Erythroblast (primary cell): ENCODE measurements at regions not wholly inside any gene's neighbourhood (a gene's known extent, or its start where the extent isn't known, plus 50 kb on each side); places are given as distances from the start of the nearest gene placed in this dataset.

Experiments
- GATA1 ChIP-seq: IDR thresholded peaks from 2 replicates; pipeline ENCODE4 v1.6.1; 2011; ENCODE audit warnings: low read depth, mild to moderate bottlenecking, control low read depth, low read length, moderate library complexity
- POLR2A ChIP-seq: IDR thresholded peaks from 2 replicates; pipeline ENCODE4 v1.6.1; 2011; ENCODE audit warnings: mild to moderate bottlenecking, low read length

GRCh38 chr22:48366056-48366455 is 1461.6 kb downstream of the BRD1 start:
- TF ChIP-seq POLR2A (no peak), GATA1 (no peak)
